Activated naive CD4-positive, alpha-beta T cell treated with anti-CD3 and anti-CD28 coated beads, Interleukin-2, amount 10 ng/mL, durations not matched to agents 7 days and 5 days (primary cell): ENCODE measurements at regions not wholly inside any gene's neighbourhood (a gene's known extent, or its start where the extent isn't known, plus 50 kb on each side); places are given as distances from the start of the nearest gene placed in this dataset.

Experiments
- CTCF ChIA-PET: fragments of 350-600 bp; sonication (Branson Sonifier 250); formaldehyde crosslinking; loops from one replicate; lab custom pipeline; 2021; ENCODE audit warnings: antibody characterized with exemption; lab: Charles Lee
- DNase-seq: peaks from one replicate; pipeline ENCODE4 v3.0.0-alpha.2; 2020
- H3K27ac Mint-ChIP-seq: one replicate; pipeline ENCODE4 v1.8.0; 2021; ENCODE audit warnings: mild to moderate bottlenecking, moderate library complexity, mixed read lengths
- H3K27me3 Mint-ChIP-seq: one replicate; pipeline ENCODE4 v1.8.0; 2021; ENCODE audit warnings: mild to moderate bottlenecking, mixed read lengths
- H3K36me3 Mint-ChIP-seq: one replicate; pipeline ENCODE4 v1.8.0; 2021; ENCODE audit warnings: mixed read lengths
- H3K4me1 Mint-ChIP-seq: one replicate; pipeline ENCODE4 v1.8.0; 2021; ENCODE audit warnings: mixed read lengths
- H3K4me3 Mint-ChIP-seq: one replicate; pipeline ENCODE4 v1.8.0; 2021; ENCODE audit warnings: mild to moderate bottlenecking, moderate library complexity, mixed read lengths
- H3K9me3 Mint-ChIP-seq: one replicate; pipeline ENCODE4 v1.8.0; 2021; ENCODE audit warnings: mixed read lengths

- Mint-ChIP-seq H3K27ac (no peak overlapping the region), H3K27me3 (no peaks in the 10 kb centered on the region), H3K4me3 (no peak overlapping the region), H3K9me3 (no peaks in the 10 kb centered on the region), H3K4me1 (no peaks in the 10 kb centered on the region), H3K36me3 (no peaks in the 10 kb centered on the region)
- CTCF ChIA-PET = interaction anchor here (0.5 kb wide), 1 partner anchor 749 kb away, joined by 5 read pairs; no protein-coding TSS in a partner anchor
- no peak for DNase-seq
Measured at GRCh38 chr15:47383801-47384200, 333.5 kb upstream of the SEMA6D start.

- H3K27ac Mint-ChIP-seq = no peak overlapping the region
- CTCF ChIA-PET = no interaction called here
Measured at GRCh38 chr15:47384341-47384740, 333.0 kb upstream of the SEMA6D start.

GRCh38 chr15:47384776-47385175 lies 332.5 kb upstream of the SEMA6D start:
- no peak overlapping the region for H3K4me3 Mint-ChIP-seq
- H3K9me3 Mint-ChIP-seq = no peaks in the 10 kb centered on the region
- H3K27me3 Mint-ChIP-seq = no peaks in the 10 kb centered on the region
- H3K4me1 Mint-ChIP-seq = no peaks in the 10 kb centered on the region
- no peak overlapping the region for H3K27ac Mint-ChIP-seq
- no peaks in the 10 kb centered on the region for H3K36me3 Mint-ChIP-seq
- no peak for DNase-seq
- CTCF ChIA-PET = no interaction called here

More at GRCh38 chr15:47384341-47384740, 333.0 kb upstream of the SEMA6D start:
- H3K27me3 Mint-ChIP-seq = no peaks in the 10 kb centered on the region
- H3K36me3 Mint-ChIP-seq = no peaks in the 10 kb centered on the region
- H3K4me3 Mint-ChIP-seq = no peak overlapping the region
- no peak for DNase-seq
- H3K9me3 Mint-ChIP-seq = no peaks in the 10 kb centered on the region
- no peaks in the 10 kb centered on the region for H3K4me1 Mint-ChIP-seq

- CTCF ChIA-PET = no interaction called here
- no peak for DNase-seq
- no peak overlapping the region for H3K27ac Mint-ChIP-seq
- H3K4me1 Mint-ChIP-seq = no peaks in the 10 kb centered on the region
- no peaks in the 10 kb centered on the region for H3K9me3 Mint-ChIP-seq
- no peak overlapping the region for H3K4me3 Mint-ChIP-seq
- H3K36me3 Mint-ChIP-seq = no peaks in the 10 kb centered on the region
- no peaks in the 10 kb centered on the region for H3K27me3 Mint-ChIP-seq
Measured at GRCh38 chr15:47386459-47386858, 330.8 kb upstream of the SEMA6D start.

GRCh38 chr15:47388299-47388698 lies 329.0 kb upstream of the SEMA6D start:
- H3K4me3 Mint-ChIP-seq = no peak overlapping the region
- H3K9me3 Mint-ChIP-seq = no peaks in the 10 kb centered on the region
- H3K27me3 Mint-ChIP-seq = no peaks in the 10 kb centered on the region
- H3K27ac Mint-ChIP-seq = no peak overlapping the region
- no peaks in the 10 kb centered on the region for H3K36me3 Mint-ChIP-seq
- CTCF ChIA-PET = no interaction called here
- no peaks in the 10 kb centered on the region for H3K4me1 Mint-ChIP-seq
- DNase-seq = no peak

- no peaks in the 10 kb centered on the region for H3K36me3 Mint-ChIP-seq
- no peak overlapping the region for H3K4me3 Mint-ChIP-seq
- H3K4me1 Mint-ChIP-seq = no peaks in the 10 kb centered on the region
- H3K27ac Mint-ChIP-seq = no peak overlapping the region
- H3K27me3 Mint-ChIP-seq = no peaks in the 10 kb centered on the region
- H3K9me3 Mint-ChIP-seq = no peaks in the 10 kb centered on the region
- CTCF ChIA-PET = no interaction called here
- no peak for DNase-seq
Measured at GRCh38 chr15:47390208-47390765, 327.0 kb upstream of the SEMA6D start.

GRCh38 chr15:47394286-47394809 lies 323.0 kb upstream of the SEMA6D start:
- Mint-ChIP-seq H3K27ac (no peak overlapping the region), H3K4me3 (no peak overlapping the region), H3K9me3 (no peaks in the 10 kb centered on the region), H3K36me3 (no peaks in the 10 kb centered on the region), H3K27me3 (no peaks in the 10 kb centered on the region), H3K4me1 (no peaks in the 10 kb centered on the region)
- CTCF ChIA-PET = no interaction called here
- DNase-seq = no peak

GRCh38 chr15:47395076-47395475 lies 322.2 kb upstream of the SEMA6D start:
- Mint-ChIP-seq H3K27me3 (no peaks in the 10 kb centered on the region), H3K36me3 (no peaks in the 10 kb centered on the region), H3K4me3 (no peak overlapping the region), H3K4me1 (no peaks in the 10 kb centered on the region), H3K9me3 (no peaks in the 10 kb centered on the region), H3K27ac (no peak overlapping the region)
- DNase-seq = no peak
- CTCF ChIA-PET = no interaction called here

- Mint-ChIP-seq H3K4me1 (no peaks in the 10 kb centered on the region), H3K9me3 (no peaks in the 10 kb centered on the region), H3K27ac (no peak overlapping the region), H3K27me3 (no peaks in the 10 kb centered on the region), H3K36me3 (no peaks in the 10 kb centered on the region), H3K4me3 (no peak overlapping the region)
- no peak for DNase-seq
- CTCF ChIA-PET = no interaction called here
Measured at GRCh38 chr15:47397655-47398054, 319.6 kb upstream of the SEMA6D start.

GRCh38 chr15:47398132-47398531 lies 319.2 kb upstream of the SEMA6D start:
- no peaks in the 10 kb centered on the region for H3K27me3 Mint-ChIP-seq
- no peak overlapping the region for H3K27ac Mint-ChIP-seq
- no peaks in the 10 kb centered on the region for H3K4me1 Mint-ChIP-seq
- H3K36me3 Mint-ChIP-seq = no peaks in the 10 kb centered on the region
- CTCF ChIA-PET = no interaction called here
- H3K9me3 Mint-ChIP-seq = no peaks in the 10 kb centered on the region
- H3K4me3 Mint-ChIP-seq = no peak overlapping the region
- DNase-seq = no peak

- H3K27ac Mint-ChIP-seq = no peak overlapping the region
- H3K27me3 Mint-ChIP-seq = no peaks in the 10 kb centered on the region
- no peak for DNase-seq
- H3K9me3 Mint-ChIP-seq = no peaks in the 10 kb centered on the region
- CTCF ChIA-PET = no interaction called here
- no peak overlapping the region for H3K4me3 Mint-ChIP-seq
- H3K4me1 Mint-ChIP-seq = no peaks in the 10 kb centered on the region
- no peaks in the 10 kb centered on the region for H3K36me3 Mint-ChIP-seq
Measured at GRCh38 chr15:47398594-47398993, 318.7 kb upstream of the SEMA6D start.

- no peak overlapping the region for H3K27ac Mint-ChIP-seq
- H3K36me3 Mint-ChIP-seq = no peaks in the 10 kb centered on the region
- CTCF ChIA-PET = no interaction called here
- no peak overlapping the region for H3K4me3 Mint-ChIP-seq
- H3K4me1 Mint-ChIP-seq = no peaks in the 10 kb centered on the region
- no peaks in the 10 kb centered on the region for H3K27me3 Mint-ChIP-seq
- no peak for DNase-seq
- no peaks in the 10 kb centered on the region for H3K9me3 Mint-ChIP-seq
Measured at GRCh38 chr15:47399100-47399499, 318.2 kb upstream of the SEMA6D start.

- H3K27ac Mint-ChIP-seq = no peak overlapping the region
- H3K4me3 Mint-ChIP-seq = no peak overlapping the region
- H3K4me1 Mint-ChIP-seq = no peaks in the 10 kb centered on the region
- CTCF ChIA-PET = no interaction called here
- no peak for DNase-seq
- H3K27me3 Mint-ChIP-seq = no peaks in the 10 kb centered on the region
- H3K36me3 Mint-ChIP-seq = no peaks in the 10 kb centered on the region
- H3K9me3 Mint-ChIP-seq = no peaks in the 10 kb centered on the region
Measured at GRCh38 chr15:47400603-47401002, 316.7 kb upstream of the SEMA6D start.

GRCh38 chr15:47401427-47401826 lies 315.9 kb upstream of the SEMA6D start:
- no peak overlapping the region for H3K27ac Mint-ChIP-seq

GRCh38 chr15:47402829-47403228 lies 314.5 kb upstream of the SEMA6D start:
- Mint-ChIP-seq H3K4me1 (no peaks in the 10 kb centered on the region), H3K36me3 (no peaks in the 10 kb centered on the region), H3K27me3 (no peaks in the 10 kb centered on the region), H3K27ac (no peak overlapping the region), H3K9me3 (no peaks in the 10 kb centered on the region), H3K4me3 (no peak overlapping the region)
- CTCF ChIA-PET = no interaction called here
- no peak for DNase-seq

More at GRCh38 chr15:47401427-47401826, 315.9 kb upstream of the SEMA6D start:
- H3K4me3 Mint-ChIP-seq = no peak overlapping the region
- H3K36me3 Mint-ChIP-seq = no peaks in the 10 kb centered on the region
- no peak for DNase-seq
- CTCF ChIA-PET = no interaction called here
- no peaks in the 10 kb centered on the region for H3K9me3 Mint-ChIP-seq
- no peaks in the 10 kb centered on the region for H3K27me3 Mint-ChIP-seq
- no peaks in the 10 kb centered on the region for H3K4me1 Mint-ChIP-seq
